DND-41 (cell line): ENCODE measurements at regions not wholly inside any gene's neighbourhood (a gene's known extent, or its start where the extent isn't known, plus 50 kb on each side); places are given as distances from the start of the nearest gene placed in this dataset.

Experiments used
- ATAC-seq: fragments of 200-7000 bp; cut with Tn5 transposase; 3 replicates; pipeline ENCODE4 v1.9.1; 2021; ENCODE audit warnings: low read depth; ENCODE audit not compliant: insufficient read depth
- DNase-seq: peaks from one replicate; pipeline ENCODE4 v3.0.0-alpha.2; 2020
- H2AFZ ChIP-seq: 2 replicates; pipeline ENCODE4 v1.6.0; 2012; ENCODE audit warnings: low read depth, low read length
- H3K27ac ChIP-seq: 2 replicates; pipeline ENCODE4 v1.5.1; 2012; ENCODE audit warnings: low read length, inconsistent platforms
- H3K27me3 ChIP-seq: fragments of 200-600 bp; sonication (generic); 2 replicates; pipeline ENCODE4 v1.6.0; 2012; ENCODE audit warnings: low read length, mild to moderate bottlenecking, inconsistent platforms; ENCODE audit not compliant: insufficient read depth, poor library complexity
- H3K36me3 ChIP-seq: 2 replicates; pipeline ENCODE4 v1.5.1; 2012; ENCODE audit warnings: low read length, inconsistent platforms; ENCODE audit not compliant: insufficient read depth
- H3K4me1 ChIP-seq: 2 replicates; pipeline ENCODE4 v1.5.1; 2012; ENCODE audit warnings: mild to moderate bottlenecking, low read length; ENCODE audit not compliant: insufficient read depth
- H3K4me2 ChIP-seq: 2 replicates; pipeline ENCODE4 v1.6.0; 2012; ENCODE audit warnings: mild to moderate bottlenecking, moderate library complexity, low read length, inconsistent platforms; ENCODE audit not compliant: insufficient read depth
- H3K4me3 ChIP-seq, 2 experiments: fragments of 200-600 bp in 1 of 2; shearing (Covaris generic) in 1 of 2; 2 replicates each; pipeline ENCODE4 v1.5.1; 2012 to 2016; ENCODE audit warnings: inconsistent platforms in 2 of 2, low read length in 2 of 2, mild to moderate bottlenecking in 2 of 2, low read depth in 1 of 2, moderate library complexity in 1 of 2
- H3K79me2 ChIP-seq: 2 replicates; pipeline ENCODE4 v1.6.0; 2012; ENCODE audit warnings: low read length, inconsistent platforms; ENCODE audit not compliant: insufficient read depth
- H3K9ac ChIP-seq: 2 replicates; pipeline ENCODE4 v1.6.0; 2012; ENCODE audit warnings: low read depth, mild to moderate bottlenecking, inconsistent platforms, low read length, moderate library complexity
- H3K9me3 ChIP-seq: 2 replicates; pipeline ENCODE4 v1.5.1; 2012; ENCODE audit warnings: low read length, moderate library complexity, mild to moderate bottlenecking, inconsistent platforms; ENCODE audit not compliant: insufficient read depth, severe bottlenecking
- H4K20me1 ChIP-seq: 2 replicates; pipeline ENCODE4 v1.6.0; 2012; ENCODE audit warnings: low read length; ENCODE audit not compliant: insufficient read depth
- EZH2 ChIP-seq: IDR thresholded peaks from 3 replicates; pipeline ENCODE4 v1.6.1; 2012; ENCODE audit warnings: borderline replicate concordance, low read depth, mild to moderate bottlenecking, moderate library complexity, low read length, inconsistent platforms; ENCODE audit not compliant: severe bottlenecking
- TF ChIP-seq, protein P1 (sequence below): IDR thresholded peaks from 2 replicates; pipeline ENCODE4 v1.5.1; 2012; ENCODE audit warnings: borderline replicate concordance, low read length, moderate library complexity, mild to moderate bottlenecking; ENCODE audit not compliant: poor library complexity, severe bottlenecking; ENCODE audit errors: extremely low read depth

DNA sequence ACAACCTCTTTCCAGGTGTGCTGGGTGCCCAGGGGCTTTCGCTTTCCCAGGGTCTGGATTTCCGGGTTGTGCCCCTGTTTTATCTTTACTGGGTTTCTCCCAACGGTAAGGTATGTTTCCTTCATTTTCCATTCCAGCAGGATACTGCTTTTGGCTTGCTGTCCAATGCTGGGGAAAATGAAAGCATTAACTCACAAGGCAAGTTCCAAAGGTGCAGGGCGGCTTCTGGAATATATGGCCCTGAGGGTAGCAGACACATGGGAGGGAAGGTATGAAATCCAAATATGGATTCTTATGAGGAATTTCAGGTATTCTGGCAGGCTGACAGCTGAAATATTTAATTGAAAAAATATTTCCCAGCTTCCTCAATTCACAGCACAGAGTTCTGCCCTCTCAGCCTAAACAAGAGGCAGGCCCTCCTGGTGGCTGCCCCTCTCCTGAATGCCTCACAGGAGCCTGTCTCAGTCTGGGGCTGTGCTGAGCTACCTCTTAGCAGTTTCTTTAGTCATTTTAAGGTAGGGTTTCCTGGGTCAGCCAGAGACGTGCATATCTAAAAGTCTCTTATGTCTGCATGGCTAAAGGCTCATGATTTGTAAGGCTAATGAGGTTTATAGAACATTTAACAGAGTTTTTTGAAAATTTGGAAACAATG, 318.6 kb upstream of the B3GAT1 start:
- no peak overlapping the region for H3K4me2 ChIP-seq
- DNase-seq (no peak), ATAC-seq (no peak)
- no peak overlapping the region for H2AFZ ChIP-seq
- no peak overlapping the region for H3K9ac ChIP-seq
- no peaks in the 10 kb centered on the region for H3K27me3 ChIP-seq
- H3K9me3 ChIP-seq: no peaks in the 10 kb centered on the region
- TF ChIP-seq, protein P1, sequence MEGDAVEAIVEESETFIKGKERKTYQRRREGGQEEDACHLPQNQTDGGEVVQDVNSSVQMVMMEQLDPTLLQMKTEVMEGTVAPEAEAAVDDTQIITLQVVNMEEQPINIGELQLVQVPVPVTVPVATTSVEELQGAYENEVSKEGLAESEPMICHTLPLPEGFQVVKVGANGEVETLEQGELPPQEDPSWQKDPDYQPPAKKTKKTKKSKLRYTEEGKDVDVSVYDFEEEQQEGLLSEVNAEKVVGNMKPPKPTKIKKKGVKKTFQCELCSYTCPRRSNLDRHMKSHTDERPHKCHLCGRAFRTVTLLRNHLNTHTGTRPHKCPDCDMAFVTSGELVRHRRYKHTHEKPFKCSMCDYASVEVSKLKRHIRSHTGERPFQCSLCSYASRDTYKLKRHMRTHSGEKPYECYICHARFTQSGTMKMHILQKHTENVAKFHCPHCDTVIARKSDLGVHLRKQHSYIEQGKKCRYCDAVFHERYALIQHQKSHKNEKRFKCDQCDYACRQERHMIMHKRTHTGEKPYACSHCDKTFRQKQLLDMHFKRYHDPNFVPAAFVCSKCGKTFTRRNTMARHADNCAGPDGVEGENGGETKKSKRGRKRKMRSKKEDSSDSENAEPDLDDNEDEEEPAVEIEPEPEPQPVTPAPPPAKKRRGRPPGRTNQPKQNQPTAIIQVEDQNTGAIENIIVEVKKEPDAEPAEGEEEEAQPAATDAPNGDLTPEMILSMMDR: no peak
- no peak for TF ChIP-seq EZH2
- peak overlapping the region; percentile 56; the same call in 1 of the 2 replicates for H3K27ac ChIP-seq
- H3K36me3 ChIP-seq: no peaks in the 10 kb centered on the region
- H3K79me2 ChIP-seq: no peaks in the 10 kb centered on the region
- H3K4me1 ChIP-seq: peaks cover 58% of the 10 kb centered on the region
- no peak overlapping the region for H3K4me3 ChIP-seq
- H4K20me1 ChIP-seq: no peaks in the 10 kb centered on the region

DNA sequence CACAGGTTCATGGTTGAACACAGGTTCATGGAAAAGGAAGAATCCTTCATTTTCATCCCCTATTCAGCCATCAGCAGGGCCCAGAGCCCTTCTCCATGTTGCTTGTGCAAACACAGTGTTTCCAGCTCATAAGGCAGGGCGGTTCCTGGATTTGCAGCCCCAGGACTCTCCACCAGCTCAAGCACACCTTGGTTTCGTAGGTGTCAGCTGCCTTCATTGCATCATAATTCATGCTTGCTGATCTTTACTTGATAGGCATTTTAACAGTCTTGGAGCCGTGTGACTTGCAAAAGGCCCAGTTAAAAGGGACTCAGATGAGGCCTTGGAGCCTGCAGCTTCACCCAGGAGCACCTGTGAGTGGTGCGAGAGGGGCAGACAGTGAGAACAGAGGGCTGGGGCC, 318.1 kb upstream of the B3GAT1 start:
- ATAC-seq: no peak
- Histone ChIP-seq H2AFZ (no peak overlapping the region), H3K9ac (no peak overlapping the region), H3K27me3 (no peaks in the 10 kb centered on the region), H3K79me2 (no peaks in the 10 kb centered on the region), H4K20me1 (no peaks in the 10 kb centered on the region), H3K4me3 (no peak overlapping the region), H3K27ac (peak overlapping the region; percentile 56), H3K9me3 (no peaks in the 10 kb centered on the region), H3K36me3 (no peaks in the 10 kb centered on the region), H3K4me2 (no peak overlapping the region), H3K4me1 (peaks cover 63% of the 10 kb centered on the region)
- no peak for DNase-seq
- TF ChIP-seq, protein P1: no peak
- no peak for TF ChIP-seq EZH2

DNA sequence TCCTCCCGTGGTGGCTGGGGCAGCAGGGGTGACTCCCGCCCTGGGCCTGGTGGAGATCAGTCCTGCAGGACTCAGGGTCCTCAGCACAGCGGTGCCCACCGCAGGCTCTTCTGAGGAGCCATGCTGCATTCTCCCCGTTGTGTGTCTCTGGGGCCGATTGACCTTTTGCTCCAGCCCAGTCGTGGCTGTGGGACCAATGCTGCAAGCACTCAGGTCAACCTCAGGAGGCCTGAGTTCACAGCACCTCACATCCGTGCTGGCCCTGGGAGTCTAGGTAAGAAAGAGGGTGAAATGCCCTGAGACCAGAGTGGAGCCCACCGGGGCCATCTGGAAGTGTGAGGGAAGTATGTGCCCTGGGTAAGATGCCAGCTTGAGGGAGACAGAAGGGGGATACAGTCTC, 316.1 kb upstream of the B3GAT1 start:
- Histone ChIP-seq H3K4me2 (no peak overlapping the region), H3K9ac (peak overlapping the region; percentile 6; the same call in 1 of the 2 replicates), H3K4me1 (peaks cover 67% of the 10 kb centered on the region), H3K27ac (peak overlapping the region; percentile 98), H4K20me1 (no peaks in the 10 kb centered on the region), H3K36me3 (no peaks in the 10 kb centered on the region), H3K27me3 (no peaks in the 10 kb centered on the region), H3K79me2 (no peaks in the 10 kb centered on the region), H2AFZ (no peak overlapping the region), H3K9me3 (no peaks in the 10 kb centered on the region), H3K4me3 (no peak overlapping the region)
- DNase-seq (no peak), ATAC-seq (no peak)
- TF ChIP-seq, protein P1: no peak

DNA sequence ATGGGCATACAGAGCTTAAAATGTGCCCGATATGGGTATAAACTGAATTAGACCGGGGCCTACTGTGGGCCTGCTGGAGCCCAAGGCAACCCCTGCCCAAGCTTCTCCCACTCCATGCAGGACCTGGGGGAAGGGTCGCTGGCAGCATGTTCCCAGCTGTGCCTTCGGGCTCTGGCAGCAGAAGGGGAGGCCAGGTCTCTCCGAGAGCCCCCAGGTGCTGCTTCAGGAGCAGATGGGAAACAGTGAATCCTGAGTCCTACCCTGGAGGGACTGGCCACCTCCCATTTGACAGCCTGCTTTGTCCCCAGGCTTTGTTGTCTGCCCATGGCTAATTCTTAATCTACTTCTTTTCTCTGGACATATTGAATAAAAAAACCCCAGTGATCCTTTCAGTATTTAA, 315.6 kb upstream of the B3GAT1 start:
- no peaks in the 10 kb centered on the region for H3K27me3 ChIP-seq
- peak overlapping the region; percentile 6; the same call in 1 of the 2 replicates for H3K9ac ChIP-seq
- H3K4me1 ChIP-seq: peaks cover 72% of the 10 kb centered on the region
- no peak overlapping the region for H2AFZ ChIP-seq
- no peak overlapping the region for H3K4me3 ChIP-seq
- H3K9me3 ChIP-seq: no peaks in the 10 kb centered on the region
- ATAC-seq: no peak
- TF ChIP-seq, protein P1: no peak
- no peak for TF ChIP-seq EZH2
- no peak overlapping the region for H3K4me2 ChIP-seq
- peak overlapping the region; percentile 98 for H3K27ac ChIP-seq
- no peak for DNase-seq
- no peaks in the 10 kb centered on the region for H4K20me1 ChIP-seq
- H3K79me2 ChIP-seq: no peaks in the 10 kb centered on the region
- no peaks in the 10 kb centered on the region for H3K36me3 ChIP-seq
